ENCODE measurements at regions not wholly inside any gene's neighbourhood (a gene's known extent, or its start where the extent isn't known, plus 50 kb on each side); places are given as distances from the start of the nearest gene placed in this dataset.

DNA sequence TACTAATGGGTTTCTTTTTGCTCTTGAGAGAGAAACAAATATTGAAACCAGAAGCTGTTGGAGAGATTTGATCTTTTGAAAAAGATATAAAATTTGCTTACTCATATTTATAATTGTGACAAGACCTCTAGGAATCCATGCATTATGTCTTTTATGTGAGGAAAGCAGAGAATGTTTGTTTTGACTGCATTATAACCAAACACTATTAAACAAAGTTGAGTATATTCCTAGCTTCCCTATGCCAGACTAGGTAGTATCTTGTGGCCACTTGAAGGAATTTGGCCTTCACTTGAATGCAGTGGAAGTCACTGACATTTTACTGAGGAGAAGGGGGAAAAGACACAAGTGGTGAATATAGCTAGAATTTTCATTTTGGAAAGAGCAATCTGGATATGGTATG is 521.8 kb upstream of the ZEB2 start:
- ATAC-seq (no peak), DNase-seq (ENCODE audit: low read depth, low spot score) (no peak)
- TF ChIP-seq POLR2AphosphoS5 (IDR thresholded peaks at IDR 0.05; ENCODE audit: low read depth, low read length) (no peak), SIN3A (IDR thresholded peaks at IDR 0.05; ENCODE audit: borderline replicate concordance, insufficient read depth, low read depth, low read length) (no peak), TCF7L2 (IDR thresholded peaks at IDR 0.05; ENCODE audit: low read depth, low read length) (no peak)
- TF ChIP-seq, protein P1, sequence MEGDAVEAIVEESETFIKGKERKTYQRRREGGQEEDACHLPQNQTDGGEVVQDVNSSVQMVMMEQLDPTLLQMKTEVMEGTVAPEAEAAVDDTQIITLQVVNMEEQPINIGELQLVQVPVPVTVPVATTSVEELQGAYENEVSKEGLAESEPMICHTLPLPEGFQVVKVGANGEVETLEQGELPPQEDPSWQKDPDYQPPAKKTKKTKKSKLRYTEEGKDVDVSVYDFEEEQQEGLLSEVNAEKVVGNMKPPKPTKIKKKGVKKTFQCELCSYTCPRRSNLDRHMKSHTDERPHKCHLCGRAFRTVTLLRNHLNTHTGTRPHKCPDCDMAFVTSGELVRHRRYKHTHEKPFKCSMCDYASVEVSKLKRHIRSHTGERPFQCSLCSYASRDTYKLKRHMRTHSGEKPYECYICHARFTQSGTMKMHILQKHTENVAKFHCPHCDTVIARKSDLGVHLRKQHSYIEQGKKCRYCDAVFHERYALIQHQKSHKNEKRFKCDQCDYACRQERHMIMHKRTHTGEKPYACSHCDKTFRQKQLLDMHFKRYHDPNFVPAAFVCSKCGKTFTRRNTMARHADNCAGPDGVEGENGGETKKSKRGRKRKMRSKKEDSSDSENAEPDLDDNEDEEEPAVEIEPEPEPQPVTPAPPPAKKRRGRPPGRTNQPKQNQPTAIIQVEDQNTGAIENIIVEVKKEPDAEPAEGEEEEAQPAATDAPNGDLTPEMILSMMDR (IDR thresholded peaks at IDR 0.05), result no peak
- TF ChIP-seq, protein P2, sequence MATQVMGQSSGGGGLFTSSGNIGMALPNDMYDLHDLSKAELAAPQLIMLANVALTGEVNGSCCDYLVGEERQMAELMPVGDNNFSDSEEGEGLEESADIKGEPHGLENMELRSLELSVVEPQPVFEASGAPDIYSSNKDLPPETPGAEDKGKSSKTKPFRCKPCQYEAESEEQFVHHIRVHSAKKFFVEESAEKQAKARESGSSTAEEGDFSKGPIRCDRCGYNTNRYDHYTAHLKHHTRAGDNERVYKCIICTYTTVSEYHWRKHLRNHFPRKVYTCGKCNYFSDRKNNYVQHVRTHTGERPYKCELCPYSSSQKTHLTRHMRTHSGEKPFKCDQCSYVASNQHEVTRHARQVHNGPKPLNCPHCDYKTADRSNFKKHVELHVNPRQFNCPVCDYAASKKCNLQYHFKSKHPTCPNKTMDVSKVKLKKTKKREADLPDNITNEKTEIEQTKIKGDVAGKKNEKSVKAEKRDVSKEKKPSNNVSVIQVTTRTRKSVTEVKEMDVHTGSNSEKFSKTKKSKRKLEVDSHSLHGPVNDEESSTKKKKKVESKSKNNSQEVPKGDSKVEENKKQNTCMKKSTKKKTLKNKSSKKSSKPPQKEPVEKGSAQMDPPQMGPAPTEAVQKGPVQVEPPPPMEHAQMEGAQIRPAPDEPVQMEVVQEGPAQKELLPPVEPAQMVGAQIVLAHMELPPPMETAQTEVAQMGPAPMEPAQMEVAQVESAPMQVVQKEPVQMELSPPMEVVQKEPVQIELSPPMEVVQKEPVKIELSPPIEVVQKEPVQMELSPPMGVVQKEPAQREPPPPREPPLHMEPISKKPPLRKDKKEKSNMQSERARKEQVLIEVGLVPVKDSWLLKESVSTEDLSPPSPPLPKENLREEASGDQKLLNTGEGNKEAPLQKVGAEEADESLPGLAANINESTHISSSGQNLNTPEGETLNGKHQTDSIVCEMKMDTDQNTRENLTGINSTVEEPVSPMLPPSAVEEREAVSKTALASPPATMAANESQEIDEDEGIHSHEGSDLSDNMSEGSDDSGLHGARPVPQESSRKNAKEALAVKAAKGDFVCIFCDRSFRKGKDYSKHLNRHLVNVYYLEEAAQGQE (IDR thresholded peaks at IDR 0.05; ENCODE audit: insufficient read depth in 1 of 2, low read depth in 2 of 2, low read length in 1 of 2), result no peak
- H3K4me1 ChIP-seq (ENCODE audit: control insufficient read depth, insufficient read depth, low read length), result no peaks in the 10 kb centered on the region
- H3K27ac ChIP-seq (ENCODE audit: low read length), result no peak overlapping the region
- H3K9me3 ChIP-seq (ENCODE audit: control insufficient read depth, insufficient read depth, low read depth, low read length), result no peaks in the 10 kb centered on the region
- ChIA-PET CTCF (no interaction called here), POLR2A (no interaction called here)
- in situ Hi-C loops (cut with HindIII; ENCODE audit: low pct_unique_long_range_greater_than_20kb, low sequenced_read_pairs) (no loop called here), intact Hi-C loops (cut with micrococcal nuclease; ENCODE audit: unreplicated experiment) (no loop called here)
- no peaks in the 10 kb centered on the region for H3K36me3 ChIP-seq (ENCODE audit: control insufficient read depth, insufficient read depth, low read length)
- BruUV-seq (replicated peaks), result no TSS peak
- H3K4me3 ChIP-seq (ENCODE audit: low read depth in 2 of 2, low read length in 2 of 2), result no peak overlapping the region
- no peaks in the 10 kb centered on the region for H3K27me3 ChIP-seq (ENCODE audit: control insufficient read depth, insufficient read depth, low read length)

DNA sequence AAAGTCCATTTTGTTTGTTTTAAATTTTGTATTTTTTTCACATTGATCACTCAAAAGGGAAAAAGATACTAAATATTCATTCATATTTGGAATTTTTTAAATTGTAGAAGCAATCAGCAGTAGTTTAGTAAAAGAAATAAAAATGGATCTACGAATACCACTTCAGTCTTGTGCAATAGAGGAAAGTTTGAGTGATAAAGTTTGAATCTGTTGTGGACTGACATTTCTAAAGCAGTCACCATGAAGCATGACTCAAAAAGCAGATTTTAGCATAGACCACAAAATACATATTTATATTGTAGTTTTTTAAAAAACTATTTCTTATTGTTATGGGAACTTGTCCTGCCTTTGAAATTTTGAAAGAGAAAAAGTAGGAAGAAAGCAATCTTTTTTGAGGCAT is 520.5 kb upstream of the ZEB2 start:
- no peak for DNase-seq (ENCODE audit: low read depth, low spot score)
- BruUV-seq (replicated peaks), result no TSS peak
- intact Hi-C loops (cut with micrococcal nuclease; ENCODE audit: unreplicated experiment), result no loop called here

More for the DNA sequence above, 520.5 kb upstream of the ZEB2 start:
- POLR2A ChIA-PET, result no interaction called here
- in situ Hi-C loops (cut with HindIII; ENCODE audit: low pct_unique_long_range_greater_than_20kb, low sequenced_read_pairs), result no loop called here
- Histone ChIP-seq H3K27me3 (ENCODE audit: control insufficient read depth, insufficient read depth, low read length) (no peaks in the 10 kb centered on the region), H3K36me3 (ENCODE audit: control insufficient read depth, insufficient read depth, low read length) (no peaks in the 10 kb centered on the region), H3K27ac (ENCODE audit: low read length) (no peak overlapping the region), H3K9me3 (ENCODE audit: control insufficient read depth, insufficient read depth, low read depth, low read length) (no peaks in the 10 kb centered on the region), H3K4me1 (ENCODE audit: control insufficient read depth, insufficient read depth, low read length) (no peaks in the 10 kb centered on the region), H3K4me3 (ENCODE audit: low read depth in 2 of 2, low read length in 2 of 2) (no peak overlapping the region)
- CTCF ChIA-PET, result no interaction called here
- ATAC-seq, result no peak
- TF ChIP-seq SIN3A (IDR thresholded peaks at IDR 0.05; ENCODE audit: borderline replicate concordance, insufficient read depth, low read depth, low read length) (no peak), POLR2AphosphoS5 (IDR thresholded peaks at IDR 0.05; ENCODE audit: low read depth, low read length) (no peak), TCF7L2 (IDR thresholded peaks at IDR 0.05; ENCODE audit: low read depth, low read length) (no peak)
- TF ChIP-seq, protein P2 (IDR thresholded peaks at IDR 0.05; ENCODE audit: insufficient read depth in 1 of 2, low read depth in 2 of 2, low read length in 1 of 2), result no peak
- TF ChIP-seq, protein P1 (IDR thresholded peaks at IDR 0.05), result no peak
